ENCODE measurements at regions not wholly inside any gene's neighbourhood (a gene's known extent, or its start where the extent isn't known, plus 50 kb on each side); places are given as distances from the start of the nearest gene placed in this dataset.
A peak's percentile ranks its signal among the peaks of the same experiment; 100 is the strongest.

DNA sequence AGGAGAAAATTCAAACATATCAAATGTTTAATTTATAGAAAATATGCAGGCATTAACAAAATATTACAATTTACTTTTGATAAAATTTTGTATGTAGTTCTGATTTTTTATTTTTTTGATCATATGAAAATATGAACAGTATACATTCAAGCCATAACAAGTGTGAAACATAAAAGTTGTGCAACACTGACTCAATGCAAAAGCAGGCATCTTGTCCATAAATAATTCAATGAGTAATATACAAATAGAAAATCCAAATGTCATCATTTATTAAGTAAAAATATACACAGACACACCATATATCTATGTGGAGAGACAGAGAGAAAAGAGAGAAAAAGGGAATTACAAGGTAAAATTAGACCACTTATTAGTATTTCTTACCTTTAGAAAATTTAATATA, 1183.9 kb downstream of the SLITRK1 start:
- TF ChIP-seq, protein P1, sequence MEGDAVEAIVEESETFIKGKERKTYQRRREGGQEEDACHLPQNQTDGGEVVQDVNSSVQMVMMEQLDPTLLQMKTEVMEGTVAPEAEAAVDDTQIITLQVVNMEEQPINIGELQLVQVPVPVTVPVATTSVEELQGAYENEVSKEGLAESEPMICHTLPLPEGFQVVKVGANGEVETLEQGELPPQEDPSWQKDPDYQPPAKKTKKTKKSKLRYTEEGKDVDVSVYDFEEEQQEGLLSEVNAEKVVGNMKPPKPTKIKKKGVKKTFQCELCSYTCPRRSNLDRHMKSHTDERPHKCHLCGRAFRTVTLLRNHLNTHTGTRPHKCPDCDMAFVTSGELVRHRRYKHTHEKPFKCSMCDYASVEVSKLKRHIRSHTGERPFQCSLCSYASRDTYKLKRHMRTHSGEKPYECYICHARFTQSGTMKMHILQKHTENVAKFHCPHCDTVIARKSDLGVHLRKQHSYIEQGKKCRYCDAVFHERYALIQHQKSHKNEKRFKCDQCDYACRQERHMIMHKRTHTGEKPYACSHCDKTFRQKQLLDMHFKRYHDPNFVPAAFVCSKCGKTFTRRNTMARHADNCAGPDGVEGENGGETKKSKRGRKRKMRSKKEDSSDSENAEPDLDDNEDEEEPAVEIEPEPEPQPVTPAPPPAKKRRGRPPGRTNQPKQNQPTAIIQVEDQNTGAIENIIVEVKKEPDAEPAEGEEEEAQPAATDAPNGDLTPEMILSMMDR (IDR thresholded peaks at IDR 0.05), result no peak
- TF ChIP-seq EP300 (IDR thresholded peaks at IDR 0.05) (no peak), POLR2A (IDR thresholded peaks at IDR 0.05) (no peak), POLR2AphosphoS5 (IDR thresholded peaks at IDR 0.05) (no peak)
- Histone ChIP-seq H3K36me3 (no peaks in the 10 kb centered on the region), H3K9me3 (no peaks in the 10 kb centered on the region), H3K4me3 (no peak overlapping the region), H3K4me1 (no peaks in the 10 kb centered on the region), H3K27ac (no peak overlapping the region), H3K27me3 (no peaks in the 10 kb centered on the region)
- ATAC-seq, result no peak

DNA sequence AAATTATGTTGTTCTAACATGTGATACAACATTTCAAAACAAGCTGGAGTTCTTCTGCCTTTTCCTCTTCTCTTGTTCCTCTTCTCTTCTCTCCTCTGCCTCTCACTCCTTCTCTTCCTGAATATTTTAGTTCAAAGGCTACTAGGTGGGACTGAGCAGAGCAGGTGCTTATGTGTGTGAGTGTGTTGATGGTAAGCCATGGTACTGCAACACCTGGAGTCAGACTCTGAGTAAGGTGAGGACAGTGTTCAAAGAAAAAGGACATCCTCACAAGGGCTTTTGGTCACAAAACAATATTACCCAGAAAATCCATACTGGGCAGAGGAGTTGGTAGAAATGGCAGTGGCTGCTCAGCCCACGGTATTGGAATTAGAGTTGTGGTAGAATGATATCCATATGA, 1188.7 kb downstream of the SLITRK1 start:
- Histone ChIP-seq H3K4me1 (no peaks in the 10 kb centered on the region), H3K36me3 (no peaks in the 10 kb centered on the region), H3K27ac (no peak overlapping the region), H3K9me3 (no peaks in the 10 kb centered on the region), H3K4me3 (no peak overlapping the region), H3K27me3 (no peaks in the 10 kb centered on the region)
- WGBS, 2 donors (ENCODE audit: low coverage in 1 of 2), result 71 to 92% methylated on average over 1 of the region's 1 CpG
- ATAC-seq, result no peak
- TF ChIP-seq, protein P1 (IDR thresholded peaks at IDR 0.05), result no peak

DNA sequence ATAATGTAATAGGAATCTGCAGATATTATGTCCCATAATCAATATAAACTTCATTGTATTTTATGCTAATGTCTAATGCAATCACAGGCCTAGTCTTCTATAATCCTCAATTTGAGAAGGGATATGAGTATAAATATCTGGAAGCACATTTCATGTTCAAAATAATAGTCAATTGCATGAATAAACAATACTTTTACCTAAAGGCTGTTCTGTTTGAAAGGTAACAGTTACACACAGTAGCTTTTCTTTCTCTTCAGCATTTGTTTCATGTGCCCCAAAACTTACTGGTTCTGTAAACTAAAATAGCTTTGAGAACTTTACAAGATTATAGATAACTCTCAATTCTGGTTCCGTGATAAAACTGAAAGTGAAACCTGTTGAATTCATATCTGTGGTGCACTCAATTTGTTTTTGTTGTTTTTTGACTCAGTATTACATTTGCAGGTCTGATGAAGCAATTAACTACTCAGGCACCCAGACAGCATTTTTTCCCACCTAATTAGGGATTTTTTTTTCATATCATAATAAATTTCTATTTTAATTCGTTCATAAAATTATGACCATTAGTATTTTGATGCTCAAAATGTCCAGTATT, 1193.8 kb downstream of the SLITRK1 start:
- Histone ChIP-seq H3K9me3 (no peaks in the 10 kb centered on the region), H3K27ac (no peak overlapping the region), H3K4me3 (peak overlapping the region; percentile 1 to 10), H3K4me1 (no peaks in the 10 kb centered on the region), H3K36me3 (no peaks in the 10 kb centered on the region), H3K27me3 (no peaks in the 10 kb centered on the region)
- no peak for TF ChIP-seq POLR2AphosphoS5 (IDR thresholded peaks at IDR 0.05)
- TF ChIP-seq POLR2A (IDR thresholded peaks at IDR 0.05), result no peak
- TF ChIP-seq, protein P1 (IDR thresholded peaks at IDR 0.05), result no peak
- no peak for TF ChIP-seq EP300 (IDR thresholded peaks at IDR 0.05)
- ATAC-seq, result no peak
- WGBS, 2 donors (ENCODE audit: low coverage in 1 of 2), result 23 to 45% methylated on average over 2 of the region's 2 CpGs

DNA sequence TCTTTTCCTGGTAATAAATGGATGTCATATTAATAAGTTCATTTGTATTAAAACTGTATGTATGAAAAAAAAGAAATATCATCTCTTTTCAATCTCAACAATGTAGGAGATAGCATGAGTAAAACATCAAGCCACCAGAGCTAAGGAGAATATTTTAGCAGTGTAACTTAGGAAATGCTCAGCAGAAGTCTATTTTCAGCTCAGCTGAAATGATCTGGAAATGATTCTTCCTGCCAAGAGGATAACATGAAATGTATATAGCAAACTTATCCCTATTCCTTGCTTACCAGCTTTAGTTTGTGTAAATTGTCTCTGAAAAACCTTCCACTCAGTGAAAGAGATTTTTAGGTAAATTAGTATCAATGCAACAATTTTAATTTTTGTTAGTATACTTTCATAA, 1194.4 kb downstream of the SLITRK1 start:
- Histone ChIP-seq H3K4me3 (no peak overlapping the region), H3K27me3 (no peaks in the 10 kb centered on the region), H3K27ac (no peak overlapping the region), H3K4me1 (no peaks in the 10 kb centered on the region), H3K9me3 (no peaks in the 10 kb centered on the region), H3K36me3 (no peaks in the 10 kb centered on the region)
- ATAC-seq, result no peak
- TF ChIP-seq, protein P1 (IDR thresholded peaks at IDR 0.05), result no peak
- no peak for TF ChIP-seq POLR2A (IDR thresholded peaks at IDR 0.05)

DNA sequence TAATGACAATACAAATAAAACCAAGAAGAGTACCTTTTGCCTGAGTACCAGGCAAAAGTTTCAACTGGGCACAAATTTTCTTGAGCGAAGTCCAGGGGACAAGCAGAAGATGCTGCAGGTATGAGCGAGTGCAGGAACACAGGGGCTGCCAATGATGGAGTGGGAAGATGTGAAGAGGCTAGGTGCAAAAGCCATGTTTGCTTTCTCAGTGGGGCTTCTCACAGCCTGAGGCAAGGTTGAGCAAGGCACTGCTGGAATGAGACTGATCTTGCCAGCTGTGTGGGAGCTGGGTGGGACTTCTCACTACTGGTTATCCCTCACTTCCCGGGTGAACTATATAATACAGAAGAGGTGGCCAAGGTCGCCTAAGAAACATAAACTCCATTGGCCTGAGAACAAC, 1200.7 kb downstream of the SLITRK1 start:
- Histone ChIP-seq H3K4me3 (no peak overlapping the region), H3K4me1 (no peaks in the 10 kb centered on the region)

More for the DNA sequence above, 1200.7 kb downstream of the SLITRK1 start:
- ATAC-seq, result no peak
- Histone ChIP-seq H3K36me3 (no peaks in the 10 kb centered on the region), H3K27ac (no peak overlapping the region), H3K9me3 (no peaks in the 10 kb centered on the region), H3K27me3 (no peaks in the 10 kb centered on the region)
- TF ChIP-seq POLR2AphosphoS5 (IDR thresholded peaks at IDR 0.05) (no peak), POLR2A (IDR thresholded peaks at IDR 0.05) (no peak), EP300 (IDR thresholded peaks at IDR 0.05) (no peak)
- TF ChIP-seq, protein P1 (IDR thresholded peaks at IDR 0.05), result no peak
- WGBS, 2 donors (ENCODE audit: low coverage in 1 of 2), result 59 to 69% methylated on average over 4 of the region's 4 CpGs

All from gastroesophageal sphincter (tissue), 4 donors.